SK-N-SH (cell line): ENCODE measurements at regions not wholly inside any gene's neighbourhood (a gene's known extent, or its start where the extent isn't known, plus 50 kb on each side); places are given as distances from the start of the nearest gene placed in this dataset.

Experiments used
- CTCF ChIA-PET: fragments of 300-600, 350-600 bp; formaldehyde crosslinking; extraction: SDS; loops from one replicate; lab custom pipeline; 2021; lab: Yijun Ruan, JAX
- POLR2A ChIA-PET: fragments of 350-600 bp; sonication (Branson Sonifier 250); formaldehyde crosslinking; extraction: SDS; loops from one replicate; lab custom pipeline; 2020; ENCODE audit warnings: antibody characterized with exemption, inconsistent platforms; lab: Yijun Ruan, JAX
- DNase-seq: peaks from one replicate; pipeline ENCODE4 v3.0.0; 2012
- H2AFZ ChIP-seq: fragments of 200-600 bp; sonication (generic); 2 replicates; pipeline ENCODE4 v1.8.1; 2016; ENCODE audit warnings: antibody characterized with exemption, mild to moderate bottlenecking, low read depth
- H3F3A ChIP-seq: fragments of 200-600 bp; sonication (generic); replicated peaks from 2 replicates; pipeline ENCODE3; 2016; ENCODE audit warnings: antibody characterized with exemption, mild to moderate bottlenecking; ENCODE audit not compliant: insufficient read depth
- H3K27ac ChIP-seq, 2 experiments: fragments of 200-500 bp in 1 of 2; fragments of 200-600 bp in 1 of 2; sonication (Bioruptor generic) in 1 of 2; sonication (generic), shearing (Covaris generic) in 1 of 2; 2 replicates each; pipeline versions ENCODE4 v1.5.1 to v1.6.1; 2014 to 2016; ENCODE audit warnings: low read depth in 2 of 2, inconsistent platforms in 1 of 2, low read length in 1 of 2, mild to moderate bottlenecking in 1 of 2, mixed read lengths in 1 of 2
- H3K27me3 ChIP-seq: fragments of 200-600 bp; sonication (generic), shearing (Covaris generic); 2 replicates; pipeline ENCODE4 v1.6.1; 2016; ENCODE audit warnings: mixed run types; ENCODE audit not compliant: insufficient read depth
- H3K36me3 ChIP-seq, 2 experiments: fragments of 200-500 bp in 1 of 2; fragments of 200-600 bp in 1 of 2; sonication (Bioruptor generic) in 1 of 2; sonication (generic) in 1 of 2; replicated peaks in 1 of 2; 2 replicates each; pipeline versions ENCODE3 to v1.5.1; 2014 to 2016; ENCODE audit warnings: low read length in 1 of 2, mild to moderate bottlenecking in 1 of 2; ENCODE audit not compliant: insufficient read depth in 2 of 2, control insufficient read depth in 1 of 2
- H3K4me1 ChIP-seq, 2 experiments: fragments of 200-500 bp in 1 of 2; fragments of 200-600 bp in 1 of 2; sonication (Bioruptor generic) in 1 of 2; sonication (generic), shearing (Covaris generic) in 1 of 2; 2 replicates each; pipeline versions ENCODE4 v1.5.1 to v1.6.1; 2014 to 2016; ENCODE audit warnings: low read depth in 1 of 2, low read length in 1 of 2, mixed run types in 1 of 2; ENCODE audit not compliant: insufficient read depth in 2 of 2, control insufficient read depth in 1 of 2
- H3K4me2 ChIP-seq: fragments of 200-600 bp; sonication (generic), shearing (Covaris generic); 2 replicates; pipeline ENCODE4 v1.6.1; 2017; ENCODE audit warnings: mixed run types
- H3K4me3 ChIP-seq, 2 experiments: fragments of 200-500 bp in 1 of 2; fragments of 200-600 bp in 1 of 2; sonication (Bioruptor generic) in 1 of 2; sonication (generic), shearing (Covaris generic) in 1 of 2; 2 replicates each; pipeline versions ENCODE4 v1.5.1 to v1.8.1; 2014 to 2016; ENCODE audit warnings: low read depth in 2 of 2, inconsistent platforms in 1 of 2, low read length in 1 of 2, mild to moderate bottlenecking in 1 of 2, mixed read lengths in 1 of 2, moderate library complexity in 1 of 2
- H3K79me2 ChIP-seq: fragments of 200-600 bp; sonication (generic); 2 replicates; pipeline ENCODE4 v1.8.1; 2017; ENCODE audit warnings: mild to moderate bottlenecking; ENCODE audit not compliant: insufficient read depth
- H3K9ac ChIP-seq: fragments of 200-600 bp; sonication (generic); 2 replicates; pipeline ENCODE4 v1.6.1; 2017; ENCODE audit warnings: mixed run types
- H3K9me2 ChIP-seq: fragments of 200-600 bp; sonication (generic); 2 replicates; pipeline ENCODE4 v1.6.1; 2017; ENCODE audit warnings: mixed run types
- H3K9me3 ChIP-seq: fragments of 200-600 bp; sonication (generic); 2 replicates; pipeline ENCODE4 v1.6.1; 2017; ENCODE audit warnings: mixed run types, mild to moderate bottlenecking, moderate library complexity
- H4K20me1 ChIP-seq: fragments of 200-600 bp; sonication (generic); 2 replicates; pipeline ENCODE4 v1.6.1; 2017; ENCODE audit warnings: mild to moderate bottlenecking, mixed run types; ENCODE audit not compliant: insufficient read depth
- EP300 ChIP-seq, 2 experiments: IDR thresholded peaks; 2 replicates each; pipeline versions ENCODE4 v1.4.0 to v1.6.1; 2012; ENCODE audit warnings: borderline replicate concordance in 1 of 2, low read depth in 1 of 2, low read length in 1 of 2
- FOSL2 ChIP-seq: IDR thresholded peaks from 2 replicates; pipeline ENCODE4 v1.4.0; 2012; ENCODE audit warnings: low read depth, mild to moderate bottlenecking, moderate library complexity, borderline replicate concordance
- FOXJ3 ChIP-seq: sonication (generic); formaldehyde crosslinking; IDR thresholded peaks from 2 replicates; pipeline ENCODE4 v1.5.1; 2020; ENCODE audit warnings: mild to moderate bottlenecking, missing genetic modification reagents
- FOXM1 ChIP-seq: IDR thresholded peaks from 2 replicates; pipeline ENCODE4 v1.4.0; 2012; ENCODE audit warnings: low read depth, mild to moderate bottlenecking
- GABPA ChIP-seq: IDR thresholded peaks from 2 replicates; pipeline ENCODE4 v1.4.0; 2012; ENCODE audit warnings: low read depth, mild to moderate bottlenecking
- GATA2 ChIP-seq: sonication (generic); formaldehyde crosslinking; IDR thresholded peaks from 2 replicates; pipeline ENCODE4 v1.5.0; 2020; ENCODE audit warnings: mild to moderate bottlenecking, missing genetic modification reagents
- IRF3 ChIP-seq: fragments of 150-350 bp; IDR thresholded peaks from 2 replicates; pipeline ENCODE4 v1.6.1; 2016; ENCODE audit warnings: mild to moderate bottlenecking, low read depth, low read length
- JUND ChIP-seq: IDR thresholded peaks from 2 replicates; pipeline ENCODE4 v1.4.0; 2012
- MEF2A ChIP-seq: IDR thresholded peaks from 2 replicates; pipeline ENCODE4 v1.4.0; 2012; ENCODE audit warnings: low read depth, borderline replicate concordance
- NRF1 ChIP-seq: IDR thresholded peaks from 2 replicates; pipeline ENCODE4 v1.6.1; 2012; ENCODE audit warnings: low read depth, mild to moderate bottlenecking, low read length
- PBX3 ChIP-seq: IDR thresholded peaks from 2 replicates; pipeline ENCODE4; 2012
- POLR2AphosphoS5 ChIP-seq: IDR thresholded peaks from 2 replicates; pipeline ENCODE4 v1.6.1; 2012; ENCODE audit warnings: low read depth, low read length
- RAD21 ChIP-seq: IDR thresholded peaks from 2 replicates; pipeline ENCODE4 v1.6.1; 2012; ENCODE audit warnings: mild to moderate bottlenecking, low read length
- RFX5 ChIP-seq: IDR thresholded peaks from 2 replicates; pipeline ENCODE4 v1.6.1; 2012; ENCODE audit warnings: mild to moderate bottlenecking, improper control_type of control experiment, low read length
- RXRA ChIP-seq: IDR thresholded peaks from 2 replicates; pipeline ENCODE4 v1.4.0; 2012; ENCODE audit warnings: low read depth, mild to moderate bottlenecking, borderline replicate concordance
- SMC3 ChIP-seq: IDR thresholded peaks from 2 replicates; pipeline ENCODE4 v1.6.1; 2012; ENCODE audit warnings: low read depth, low read length, improper control_type of control experiment
- TEAD4 ChIP-seq: IDR thresholded peaks from 2 replicates; pipeline ENCODE4 v1.4.0; 2012; ENCODE audit warnings: mild to moderate bottlenecking, borderline replicate concordance; ENCODE audit not compliant: insufficient read depth
- YY1 ChIP-seq: IDR thresholded peaks from 2 replicates; pipeline ENCODE4 v1.4.0; 2012; ENCODE audit warnings: low read depth, mild to moderate bottlenecking
- WGBS: methylation state at CpG from one replicate; pipeline ENCODE4 v1.1.6; 2017; ENCODE audit warnings: low lambda C conversion rate; 5-methylcytosine and 5-hydroxymethylcytosine counted together
- TF ChIP-seq, protein P1 (sequence below): IDR thresholded peaks from 2 replicates; pipeline ENCODE4 v1.4.0; 2012; ENCODE audit warnings: low read depth
- TF ChIP-seq, protein P2 (sequence below): IDR thresholded peaks from 2 replicates; pipeline ENCODE4 v1.4.0; 2012; ENCODE audit warnings: low read depth, borderline replicate concordance
- TF ChIP-seq, protein P3 (sequence below): fragments of 200-600 bp; sonication (generic); IDR thresholded peaks from 2 replicates; pipeline ENCODE4 v1.6.1; 2017; ENCODE audit warnings: antibody characterized with exemption, mild to moderate bottlenecking, moderate library complexity

DNA sequence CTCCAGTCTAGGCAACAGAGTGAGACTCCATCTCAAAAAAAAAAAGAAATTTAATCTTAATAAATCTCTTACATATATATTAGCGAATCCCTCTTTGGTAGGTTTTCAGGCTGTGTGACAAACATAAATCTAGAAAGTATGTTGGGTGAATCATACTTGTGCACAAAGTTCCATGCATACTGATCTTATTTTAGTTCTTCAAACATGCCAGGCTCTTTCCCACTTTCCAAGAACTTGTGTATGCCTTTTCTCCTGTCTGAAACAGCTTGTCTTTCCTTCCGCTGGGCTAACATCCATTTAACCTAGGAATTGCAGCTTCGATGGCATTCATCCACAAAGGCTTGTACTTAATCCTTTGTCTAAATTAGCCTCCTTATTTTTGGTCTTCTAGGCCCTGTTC lies 156.6 kb upstream of the CASK start:
- no peak for DNase-seq
- TF ChIP-seq RXRA (no peak), EP300 (IDR thresholded peaks at IDR 0.05; ENCODE audit: borderline replicate concordance in 1 of 2, low read depth in 1 of 2, low read length in 1 of 2) (no peak), RAD21 (no peak), IRF3 (no peak), GABPA (no peak), FOXM1 (no peak), SMC3 (no peak), FOXJ3 (CRISPR knock-in tag) (no peak), MEF2A (no peak), RFX5 (no peak), YY1 (no peak), PBX3 (no peak)
- TF ChIP-seq, protein P1, sequence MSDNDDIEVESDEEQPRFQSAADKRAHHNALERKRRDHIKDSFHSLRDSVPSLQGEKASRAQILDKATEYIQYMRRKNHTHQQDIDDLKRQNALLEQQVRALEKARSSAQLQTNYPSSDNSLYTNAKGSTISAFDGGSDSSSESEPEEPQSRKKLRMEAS: no peak
- TF ChIP-seq, protein P2, sequence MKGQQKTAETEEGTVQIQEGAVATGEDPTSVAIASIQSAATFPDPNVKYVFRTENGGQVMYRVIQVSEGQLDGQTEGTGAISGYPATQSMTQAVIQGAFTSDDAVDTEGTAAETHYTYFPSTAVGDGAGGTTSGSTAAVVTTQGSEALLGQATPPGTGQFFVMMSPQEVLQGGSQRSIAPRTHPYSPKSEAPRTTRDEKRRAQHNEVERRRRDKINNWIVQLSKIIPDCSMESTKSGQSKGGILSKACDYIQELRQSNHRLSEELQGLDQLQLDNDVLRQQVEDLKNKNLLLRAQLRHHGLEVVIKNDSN: no peak
- Histone ChIP-seq H2AFZ (no peak overlapping the region), H3K9me3 (no peaks in the 10 kb centered on the region), H3K36me3 (no peaks in the 10 kb centered on the region), H3F3A (no peaks in the 10 kb centered on the region), H4K20me1 (no peaks in the 10 kb centered on the region), H3K79me2 (no peaks in the 10 kb centered on the region), H3K9ac (no peak overlapping the region), H3K4me2 (no peak overlapping the region), H3K4me3 (no peak overlapping the region), H3K27me3 (no peaks in the 10 kb centered on the region), H3K27ac (no peak overlapping the region), H3K9me2 (no peaks in the 10 kb centered on the region), H3K4me1 (no peaks in the 10 kb centered on the region)
- CTCF ChIA-PET: no interaction called here
- POLR2A ChIA-PET: no interaction called here
- WGBS: 42% methylated on average over 3 of the region's 3 CpGs

GRCh38 chrX:42077675-42078074 lies 154.3 kb upstream of the CASK start:
- Histone ChIP-seq H3K9me2 (no peaks in the 10 kb centered on the region), H3F3A (no peaks in the 10 kb centered on the region), H4K20me1 (no peaks in the 10 kb centered on the region), H3K4me2 (no peak overlapping the region), H2AFZ (no peak overlapping the region), H3K36me3 (no peaks in the 10 kb centered on the region), H3K9ac (no peak overlapping the region), H3K27me3 (no peaks in the 10 kb centered on the region), H3K4me1 (no peaks in the 10 kb centered on the region), H3K79me2 (no peaks in the 10 kb centered on the region), H3K9me3 (no peaks in the 10 kb centered on the region), H3K4me3 (no peak overlapping the region), H3K27ac (no peak overlapping the region)
- WGBS: 0% methylated on average over 1 of the region's 1 CpG
- TF ChIP-seq GATA2 (CRISPR knock-in tag): no peak
- TF ChIP-seq, protein P1: no peak
- no peak for TF ChIP-seq IRF3
- TF ChIP-seq JUND: no peak
- TF ChIP-seq PBX3: no peak
- TF ChIP-seq, protein P3, sequence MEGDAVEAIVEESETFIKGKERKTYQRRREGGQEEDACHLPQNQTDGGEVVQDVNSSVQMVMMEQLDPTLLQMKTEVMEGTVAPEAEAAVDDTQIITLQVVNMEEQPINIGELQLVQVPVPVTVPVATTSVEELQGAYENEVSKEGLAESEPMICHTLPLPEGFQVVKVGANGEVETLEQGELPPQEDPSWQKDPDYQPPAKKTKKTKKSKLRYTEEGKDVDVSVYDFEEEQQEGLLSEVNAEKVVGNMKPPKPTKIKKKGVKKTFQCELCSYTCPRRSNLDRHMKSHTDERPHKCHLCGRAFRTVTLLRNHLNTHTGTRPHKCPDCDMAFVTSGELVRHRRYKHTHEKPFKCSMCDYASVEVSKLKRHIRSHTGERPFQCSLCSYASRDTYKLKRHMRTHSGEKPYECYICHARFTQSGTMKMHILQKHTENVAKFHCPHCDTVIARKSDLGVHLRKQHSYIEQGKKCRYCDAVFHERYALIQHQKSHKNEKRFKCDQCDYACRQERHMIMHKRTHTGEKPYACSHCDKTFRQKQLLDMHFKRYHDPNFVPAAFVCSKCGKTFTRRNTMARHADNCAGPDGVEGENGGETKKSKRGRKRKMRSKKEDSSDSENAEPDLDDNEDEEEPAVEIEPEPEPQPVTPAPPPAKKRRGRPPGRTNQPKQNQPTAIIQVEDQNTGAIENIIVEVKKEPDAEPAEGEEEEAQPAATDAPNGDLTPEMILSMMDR: no peak
- TF ChIP-seq MEF2A: no peak
- TF ChIP-seq SMC3: no peak
- no peak for TF ChIP-seq POLR2AphosphoS5
- no peak for TF ChIP-seq RAD21
- TF ChIP-seq TEAD4: no peak
- no peak for TF ChIP-seq FOXJ3 (CRISPR knock-in tag)
- TF ChIP-seq FOSL2: no peak
- no peak for TF ChIP-seq NRF1
- no peak for DNase-seq
- ChIA-PET POLR2A (no interaction called here), CTCF (no interaction called here)
